Lung (tissue), 11 donors: ENCODE measurements at regions not wholly inside any gene's neighbourhood (a gene's known extent, or its start where the extent isn't known, plus 50 kb on each side); places are given as distances from the start of the nearest gene placed in this dataset.

Source experiments
- ATAC-seq: fragments of 200-7000 bp; cut with Tn5 transposase; one replicate; pipeline ENCODE4 v1.9.1; 2020; ENCODE audit warnings: moderate number of reproducible peaks; ENCODE audit not compliant: insufficient read depth, low FRiP score
- DNase-seq, 3 donors: peaks; one replicate each; pipeline ENCODE4 v3.0.0-alpha.2; 2013 to 2017
- H3K27ac ChIP-seq, 2 donors: one replicate each; pipeline ENCODE4 v1.5.1; 2013; ENCODE audit warnings: mild to moderate bottlenecking in 2 of 2, moderate library complexity in 2 of 2, control low read depth in 1 of 2, inconsistent platforms in 1 of 2, low read depth in 1 of 2, low read length in 1 of 2
- H3K27me3 ChIP-seq, 3 donors: one replicate each; pipeline ENCODE4 v1.5.1; 2013; ENCODE audit warnings: low read length in 2 of 3; ENCODE audit not compliant: control insufficient read depth in 3 of 3, insufficient read depth in 3 of 3
- H3K36me3 ChIP-seq, 4 donors: one replicate each; pipeline ENCODE4 v1.5.1; 2013; ENCODE audit warnings: low read length in 4 of 4, mild to moderate bottlenecking in 1 of 4, moderate library complexity in 1 of 4; ENCODE audit not compliant: control insufficient read depth in 4 of 4, insufficient read depth in 4 of 4
- H3K4me1 ChIP-seq, 5 donors: one replicate each; pipeline ENCODE4 v1.5.1; 2013; ENCODE audit warnings: low read length in 5 of 5, mild to moderate bottlenecking in 2 of 5, moderate library complexity in 1 of 5; ENCODE audit not compliant: control insufficient read depth in 5 of 5, insufficient read depth in 5 of 5
- H3K4me3 ChIP-seq: one replicate; pipeline ENCODE4 v1.5.1; 2013; ENCODE audit warnings: mild to moderate bottlenecking, control low read depth, moderate library complexity
- H3K9ac ChIP-seq, 2 donors: one replicate each; pipeline ENCODE4 v1.5.1; 2013; ENCODE audit warnings: low read length in 2 of 2, control low read depth in 1 of 2; ENCODE audit not compliant: insufficient read depth in 1 of 2
- H3K9me3 ChIP-seq, 4 donors: one replicate each; pipeline ENCODE4 v1.5.1; 2013; ENCODE audit warnings: low read length in 3 of 4, mild to moderate bottlenecking in 1 of 4, moderate library complexity in 1 of 4; ENCODE audit not compliant: control insufficient read depth in 4 of 4, insufficient read depth in 3 of 4
- WGBS, 2 donors: extraction: QIAGEN DNeasy Blood & Tissue Kit; methylation state at CpG; one replicate each; pipeline ENCODE4 v1.1.7; 2013; 5-methylcytosine and 5-hydroxymethylcytosine counted together
- TF ChIP-seq, protein P1 (sequence below): IDR thresholded peaks from 2 replicates; pipeline ENCODE4 v1.5.1; 2012; ENCODE audit warnings: mild to moderate bottlenecking; ENCODE audit errors: control extremely low read depth, extremely low read depth
- donor health status: control.
- donor health status: control.
- donor health status: Bipolar disorder and iron deficiency.
- donor health status: healthy.
- donor health status: DM: yes; HTN: yes; CAD: no.

DNA sequence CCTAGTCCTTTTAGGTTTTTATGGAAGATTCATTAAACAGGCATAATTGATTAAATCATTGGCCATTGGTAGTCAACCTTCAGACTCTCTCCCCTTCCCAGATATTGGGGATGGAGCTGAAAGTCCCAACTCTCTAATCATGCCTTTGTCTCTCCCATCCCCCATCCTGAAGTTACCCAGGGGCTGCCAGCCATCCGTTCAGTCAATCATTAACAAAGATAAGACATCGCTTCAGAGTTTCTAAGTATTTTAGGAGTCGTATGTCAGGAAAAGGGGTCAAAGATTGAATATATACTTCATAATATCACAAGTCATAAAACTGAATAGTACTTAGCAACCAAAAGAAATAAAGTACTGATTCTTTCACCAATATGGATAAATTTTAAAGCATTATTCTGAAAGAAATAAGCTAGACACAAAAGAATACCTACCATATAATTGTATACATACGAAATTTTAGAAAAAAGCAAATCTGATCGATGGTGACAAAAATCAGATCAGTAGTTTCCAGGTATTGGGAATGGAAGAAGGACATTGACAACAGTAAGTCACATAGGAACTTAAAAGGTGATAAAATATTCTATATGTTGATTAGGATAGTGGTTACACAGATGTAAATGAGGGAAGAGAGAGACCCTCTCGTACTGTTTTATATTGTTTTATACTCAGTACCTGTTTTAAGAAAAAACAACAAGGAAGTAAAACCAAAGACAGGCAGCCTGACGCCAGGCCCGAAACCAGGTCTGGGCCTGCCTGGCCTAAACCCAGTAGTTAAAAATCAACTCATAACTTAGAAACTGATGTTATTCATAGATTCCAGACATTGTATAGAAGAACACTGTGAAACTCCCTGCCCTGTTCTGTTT is 414.4 kb downstream of the DAD1 start:
- ATAC-seq (no peak), DNase-seq (peak in 2 of 3 donors; percentile 9 to 24)
- Histone ChIP-seq H3K4me3 (no peak overlapping the region), H3K36me3 (no peaks in the 10 kb centered on the region), H3K9ac (no peak overlapping the region), H3K27me3 (no peaks in the 10 kb centered on the region), H3K4me1 (no peaks in the 10 kb centered on the region), H3K9me3 (peaks cover 0 to 1% (median 0%) of the 10 kb centered on the region in 4 donors), H3K27ac (no peak overlapping the region)
- 76 to 86% methylated on average over 8 of the region's 8 CpGs for WGBS, 2 donors
- TF ChIP-seq, protein P1, sequence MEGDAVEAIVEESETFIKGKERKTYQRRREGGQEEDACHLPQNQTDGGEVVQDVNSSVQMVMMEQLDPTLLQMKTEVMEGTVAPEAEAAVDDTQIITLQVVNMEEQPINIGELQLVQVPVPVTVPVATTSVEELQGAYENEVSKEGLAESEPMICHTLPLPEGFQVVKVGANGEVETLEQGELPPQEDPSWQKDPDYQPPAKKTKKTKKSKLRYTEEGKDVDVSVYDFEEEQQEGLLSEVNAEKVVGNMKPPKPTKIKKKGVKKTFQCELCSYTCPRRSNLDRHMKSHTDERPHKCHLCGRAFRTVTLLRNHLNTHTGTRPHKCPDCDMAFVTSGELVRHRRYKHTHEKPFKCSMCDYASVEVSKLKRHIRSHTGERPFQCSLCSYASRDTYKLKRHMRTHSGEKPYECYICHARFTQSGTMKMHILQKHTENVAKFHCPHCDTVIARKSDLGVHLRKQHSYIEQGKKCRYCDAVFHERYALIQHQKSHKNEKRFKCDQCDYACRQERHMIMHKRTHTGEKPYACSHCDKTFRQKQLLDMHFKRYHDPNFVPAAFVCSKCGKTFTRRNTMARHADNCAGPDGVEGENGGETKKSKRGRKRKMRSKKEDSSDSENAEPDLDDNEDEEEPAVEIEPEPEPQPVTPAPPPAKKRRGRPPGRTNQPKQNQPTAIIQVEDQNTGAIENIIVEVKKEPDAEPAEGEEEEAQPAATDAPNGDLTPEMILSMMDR: no peak

DNA sequence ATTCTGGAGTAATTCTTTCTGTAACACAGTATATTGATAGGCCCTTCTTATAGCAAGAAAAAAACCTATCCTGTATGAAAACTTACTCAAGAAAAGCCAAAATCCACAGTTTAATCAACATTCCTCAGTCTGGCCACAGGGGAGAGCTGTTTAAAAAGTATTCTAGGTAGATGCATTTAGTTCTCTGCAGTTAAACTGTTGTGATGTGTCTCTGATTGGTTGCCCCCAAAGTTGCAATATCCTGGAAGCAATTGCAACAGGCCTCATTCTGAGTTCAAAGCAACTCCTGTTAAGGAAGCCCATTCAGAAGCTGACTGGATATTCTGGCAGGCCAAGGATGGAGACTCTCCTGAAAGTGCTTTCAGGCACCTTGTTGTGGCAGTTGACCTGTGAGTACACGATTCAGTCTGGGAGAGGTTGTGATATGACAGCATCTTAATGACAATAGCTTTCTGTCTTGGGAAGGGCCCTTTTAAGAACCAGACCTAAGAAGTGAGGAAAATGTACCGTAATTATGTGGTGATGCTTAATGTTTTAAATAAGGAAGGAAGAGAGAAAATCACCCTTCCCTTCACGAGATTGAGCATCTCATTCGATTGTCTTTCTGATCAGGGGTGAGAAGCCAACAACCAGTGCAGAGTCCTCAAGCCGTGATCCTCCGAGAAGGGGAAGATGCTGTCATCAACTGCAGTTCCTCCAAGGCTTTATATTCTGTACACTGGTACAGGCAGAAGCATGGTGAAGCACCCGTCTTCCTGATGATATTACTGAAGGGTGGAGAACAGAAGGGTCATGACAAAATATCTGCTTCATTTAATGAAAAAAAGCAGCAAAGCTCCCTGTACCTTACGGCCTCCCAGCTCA is 420.7 kb downstream of the DAD1 start:
- Histone ChIP-seq H3K36me3 (no peaks in the 10 kb centered on the region), H3K9me3 (no peaks in the 10 kb centered on the region), H3K4me1 (peaks cover 0 to 1% (median 0%) of the 10 kb centered on the region in 5 donors), H3K9ac (no peak overlapping the region), H3K27ac (no peak overlapping the region), H3K4me3 (no peak overlapping the region), H3K27me3 (no peaks in the 10 kb centered on the region)
- peak in 2 of 3 donors; percentile 3 to 7 for DNase-seq
- 76 to 79% methylated on average over 8 of the region's 8 CpGs for WGBS, 2 donors
- no peak for ATAC-seq
- TF ChIP-seq, protein P1: no peak

DNA sequence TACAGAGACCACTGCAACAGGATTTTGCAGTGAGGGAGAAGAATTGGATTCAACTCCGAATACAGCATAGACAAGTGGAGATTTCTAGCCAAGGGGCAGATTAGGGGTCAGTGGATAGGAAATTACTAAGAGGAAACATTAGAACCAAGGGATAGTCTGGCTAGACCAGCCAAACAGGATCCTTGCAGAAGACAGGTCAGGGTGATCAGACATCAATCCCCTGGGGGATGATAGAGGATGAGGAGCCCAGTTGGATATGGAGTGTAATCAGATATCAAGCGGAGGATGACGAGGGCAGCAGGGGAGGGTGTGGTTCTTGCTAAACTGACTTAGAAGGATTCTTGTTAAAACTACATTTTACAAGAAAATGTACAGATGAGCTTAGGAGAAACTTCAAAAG is 424.4 kb downstream of the DAD1 start:
- no peak for DNase-seq
- H3K9ac ChIP-seq: no peak overlapping the region
- no peak overlapping the region for H3K4me3 ChIP-seq
- no peak overlapping the region for H3K27ac ChIP-seq
- no peaks in the 10 kb centered on the region for H3K36me3 ChIP-seq
- H3K27me3 ChIP-seq: no peaks in the 10 kb centered on the region
- 73 to 82% methylated on average over 3 of the region's 3 CpGs for WGBS, 2 donors
- ATAC-seq: no peak
- H3K4me1 ChIP-seq: peaks cover 0 to 1% (median 0%) of the 10 kb centered on the region in 5 donors
- H3K9me3 ChIP-seq: no peaks in the 10 kb centered on the region
- TF ChIP-seq, protein P1: no peak
